Endothelial cell of umbilical vein (primary cell): ENCODE measurements at regions not wholly inside any gene's neighbourhood (a gene's known extent, or its start where the extent isn't known, plus 50 kb on each side); places are given as distances from the start of the nearest gene placed in this dataset.
"Not testable (repeated sequence)": the region's sequence is repeated elsewhere in the genome, so short reads cannot be mapped to it uniquely, and the experiment has no call there.

Experiments
- EZH2 ChIP-seq: IDR thresholded peaks from 2 replicates; pipeline ENCODE4 v1.6.1; 2012; ENCODE audit warnings: borderline replicate concordance, low read depth, mild to moderate bottlenecking, moderate library complexity, low read length, inconsistent platforms; ENCODE audit not compliant: severe bottlenecking
- JUN ChIP-seq: IDR thresholded peaks from 2 replicates; pipeline ENCODE4 v1.6.1; 2011; ENCODE audit warnings: borderline replicate concordance, low read depth; ENCODE audit not compliant: insufficient read length, insufficient read depth
- MYC ChIP-seq: IDR thresholded peaks from one replicate; pipeline ENCODE4 v1.6.1; 2011; ENCODE audit warnings: mild to moderate bottlenecking, low read depth, low read length
- POLR2A ChIP-seq: IDR thresholded peaks from 2 replicates; pipeline ENCODE4 v1.6.1; 2012; ENCODE audit warnings: low read depth, mild to moderate bottlenecking, control low read depth, low read length
- POLR2AphosphoS5 ChIP-seq: IDR thresholded peaks from 2 replicates; pipeline ENCODE4 v1.6.1; 2012; ENCODE audit warnings: low read depth, mild to moderate bottlenecking, control low read depth, low read length, moderate library complexity; ENCODE audit not compliant: insufficient read depth
- TF ChIP-seq, protein P1 (sequence below), 2 donors: IDR thresholded peaks; 1 replicate in 1 of 2; 2 replicates in 1 of 2; pipeline ENCODE4 v1.5.1; 2011; ENCODE audit warnings: low read length in 2 of 2, mild to moderate bottlenecking in 2 of 2, moderate library complexity in 2 of 2, control low read depth in 1 of 2, inconsistent platforms in 1 of 2, low read depth in 1 of 2; ENCODE audit not compliant: insufficient read depth in 1 of 2; ENCODE audit errors: extremely low read depth in 1 of 2
- TF ChIP-seq, protein P2 (sequence below): IDR thresholded peaks from 2 replicates; pipeline ENCODE4 v1.6.1; 2011; ENCODE audit not compliant: insufficient read depth, insufficient read length

DNA sequence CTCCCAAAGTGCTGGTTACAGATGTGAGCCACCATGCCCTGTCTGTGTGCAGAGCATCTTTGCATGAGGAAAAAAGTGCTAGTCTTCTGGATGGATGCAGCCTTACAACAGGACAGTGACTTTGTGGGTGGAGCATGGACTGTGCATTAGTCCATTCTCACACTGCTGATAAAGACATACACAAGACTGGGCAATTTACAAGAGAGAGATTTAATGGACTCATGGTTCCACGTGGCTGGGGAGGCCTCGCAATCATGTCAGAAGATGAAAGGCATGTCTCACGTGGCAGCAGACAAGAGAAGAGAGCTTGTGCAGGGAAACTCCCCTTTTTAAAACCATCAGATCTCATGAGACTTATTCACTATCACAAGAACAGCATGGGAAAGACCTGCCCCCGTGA lies 133.1 kb downstream of the EPC1 start:
- TF ChIP-seq, protein P1, sequence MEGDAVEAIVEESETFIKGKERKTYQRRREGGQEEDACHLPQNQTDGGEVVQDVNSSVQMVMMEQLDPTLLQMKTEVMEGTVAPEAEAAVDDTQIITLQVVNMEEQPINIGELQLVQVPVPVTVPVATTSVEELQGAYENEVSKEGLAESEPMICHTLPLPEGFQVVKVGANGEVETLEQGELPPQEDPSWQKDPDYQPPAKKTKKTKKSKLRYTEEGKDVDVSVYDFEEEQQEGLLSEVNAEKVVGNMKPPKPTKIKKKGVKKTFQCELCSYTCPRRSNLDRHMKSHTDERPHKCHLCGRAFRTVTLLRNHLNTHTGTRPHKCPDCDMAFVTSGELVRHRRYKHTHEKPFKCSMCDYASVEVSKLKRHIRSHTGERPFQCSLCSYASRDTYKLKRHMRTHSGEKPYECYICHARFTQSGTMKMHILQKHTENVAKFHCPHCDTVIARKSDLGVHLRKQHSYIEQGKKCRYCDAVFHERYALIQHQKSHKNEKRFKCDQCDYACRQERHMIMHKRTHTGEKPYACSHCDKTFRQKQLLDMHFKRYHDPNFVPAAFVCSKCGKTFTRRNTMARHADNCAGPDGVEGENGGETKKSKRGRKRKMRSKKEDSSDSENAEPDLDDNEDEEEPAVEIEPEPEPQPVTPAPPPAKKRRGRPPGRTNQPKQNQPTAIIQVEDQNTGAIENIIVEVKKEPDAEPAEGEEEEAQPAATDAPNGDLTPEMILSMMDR (IDR thresholded peaks at IDR 0.05; ENCODE audit: extremely low read depth in 1 of 2, insufficient read depth in 1 of 2, low read depth in 1 of 2, low read length in 2 of 2): not testable (repeated sequence)
- TF ChIP-seq, protein P2, sequence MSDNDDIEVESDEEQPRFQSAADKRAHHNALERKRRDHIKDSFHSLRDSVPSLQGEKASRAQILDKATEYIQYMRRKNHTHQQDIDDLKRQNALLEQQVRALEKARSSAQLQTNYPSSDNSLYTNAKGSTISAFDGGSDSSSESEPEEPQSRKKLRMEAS: not testable (repeated sequence)
- TF ChIP-seq POLR2A, POLR2AphosphoS5, JUN, EZH2, MYC: not testable (repeated sequence)
